ENCODE measurements at regions not wholly inside any gene's neighbourhood (a gene's known extent, or its start where the extent isn't known, plus 50 kb on each side); places are given as distances from the start of the nearest gene placed in this dataset.
"Not testable (repeated sequence)": the region's sequence is repeated elsewhere in the genome, so short reads cannot be mapped to it uniquely, and the experiment has no call there.

DNA sequence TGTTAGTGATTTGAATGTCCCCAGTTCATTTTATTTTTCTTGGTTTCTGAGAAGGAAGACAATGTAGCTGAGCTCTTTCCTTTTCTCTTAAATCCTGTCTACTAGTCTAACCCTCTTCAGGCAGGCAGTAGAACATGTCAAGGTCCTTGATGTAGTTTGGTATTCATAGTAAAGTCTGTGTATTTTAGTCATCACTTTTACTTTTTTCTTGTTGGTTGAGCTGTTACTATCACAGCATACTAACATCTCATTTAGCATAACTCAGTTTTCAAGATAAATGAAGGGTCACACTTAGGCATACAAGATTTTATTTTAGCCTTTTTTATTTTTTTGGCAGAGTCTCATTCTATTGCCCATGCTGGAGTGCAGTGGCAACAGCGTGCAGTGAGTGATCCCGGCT is 70.5 kb downstream of the KPNA2 start:
- DNase-seq (ENCODE audit: low read depth), result no peak

DNA sequence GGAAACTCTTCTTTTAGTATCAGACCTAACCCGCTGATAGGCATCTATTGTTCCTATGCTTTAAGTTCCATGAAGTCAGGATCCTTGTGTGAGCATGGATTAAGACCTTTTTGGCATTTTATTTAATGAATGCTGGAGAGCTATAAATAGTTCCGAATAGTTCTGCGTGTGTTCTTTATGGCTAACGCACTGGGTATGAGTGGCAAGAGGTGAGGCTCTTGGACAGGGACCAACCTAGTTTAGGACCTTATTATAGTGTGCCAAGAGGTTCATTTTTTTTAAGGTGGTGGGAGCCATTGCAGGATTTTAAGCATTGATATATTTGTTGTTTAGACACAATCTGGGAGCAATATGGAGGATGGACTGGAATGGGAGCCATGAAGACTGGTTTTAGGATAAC is 71.8 kb downstream of the KPNA2 start:
- TF ChIP-seq, protein P1, sequence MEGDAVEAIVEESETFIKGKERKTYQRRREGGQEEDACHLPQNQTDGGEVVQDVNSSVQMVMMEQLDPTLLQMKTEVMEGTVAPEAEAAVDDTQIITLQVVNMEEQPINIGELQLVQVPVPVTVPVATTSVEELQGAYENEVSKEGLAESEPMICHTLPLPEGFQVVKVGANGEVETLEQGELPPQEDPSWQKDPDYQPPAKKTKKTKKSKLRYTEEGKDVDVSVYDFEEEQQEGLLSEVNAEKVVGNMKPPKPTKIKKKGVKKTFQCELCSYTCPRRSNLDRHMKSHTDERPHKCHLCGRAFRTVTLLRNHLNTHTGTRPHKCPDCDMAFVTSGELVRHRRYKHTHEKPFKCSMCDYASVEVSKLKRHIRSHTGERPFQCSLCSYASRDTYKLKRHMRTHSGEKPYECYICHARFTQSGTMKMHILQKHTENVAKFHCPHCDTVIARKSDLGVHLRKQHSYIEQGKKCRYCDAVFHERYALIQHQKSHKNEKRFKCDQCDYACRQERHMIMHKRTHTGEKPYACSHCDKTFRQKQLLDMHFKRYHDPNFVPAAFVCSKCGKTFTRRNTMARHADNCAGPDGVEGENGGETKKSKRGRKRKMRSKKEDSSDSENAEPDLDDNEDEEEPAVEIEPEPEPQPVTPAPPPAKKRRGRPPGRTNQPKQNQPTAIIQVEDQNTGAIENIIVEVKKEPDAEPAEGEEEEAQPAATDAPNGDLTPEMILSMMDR (conservative IDR thresholded peaks at IDR 0.05; ENCODE audit: low read depth, low read length), result no peak
- no peak for DNase-seq (ENCODE audit: low read depth)
- H3K4me3 ChIP-seq (ENCODE audit: low read depth, low read length), result no peak overlapping the region

More for the DNA sequence above, 70.5 kb downstream of the KPNA2 start:
- H3K4me3 ChIP-seq (ENCODE audit: low read depth, low read length), result no peak overlapping the region
- TF ChIP-seq, protein P1 (conservative IDR thresholded peaks at IDR 0.05; ENCODE audit: low read depth, low read length), result no peak

DNA sequence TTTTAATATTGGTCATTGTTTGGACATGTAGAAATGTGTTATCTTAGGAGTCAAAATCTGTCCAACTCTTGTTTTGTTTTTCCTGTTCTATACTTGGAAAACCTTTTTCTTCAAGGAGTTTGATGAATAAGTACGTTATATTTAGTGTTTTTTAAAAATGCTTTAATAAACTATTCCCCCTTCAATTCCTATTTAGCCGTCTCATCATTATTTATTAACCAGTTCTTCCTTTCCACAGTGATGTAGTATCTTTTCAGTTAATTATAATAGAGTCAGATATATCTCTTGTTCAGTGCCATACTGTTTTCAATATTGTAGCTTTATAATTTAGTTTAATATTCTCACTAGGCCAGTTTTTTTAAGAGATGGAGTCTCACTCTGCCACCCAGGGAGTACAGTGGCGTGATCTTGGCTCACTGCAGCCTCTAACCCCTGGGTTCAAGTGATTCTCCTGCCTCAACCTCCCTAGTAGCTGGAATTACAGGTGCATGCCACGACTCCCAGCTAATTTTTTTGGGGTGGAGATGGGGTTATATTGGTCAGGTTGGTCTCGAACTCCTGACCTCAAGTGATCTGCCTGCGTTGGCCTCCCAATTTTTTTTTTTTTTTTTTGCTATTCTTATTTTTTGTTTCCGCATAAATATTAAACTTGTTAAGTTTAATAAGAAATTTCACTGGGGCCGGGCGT is 72.9 kb downstream of the KPNA2 start:
- TF ChIP-seq, protein P1 (conservative IDR thresholded peaks at IDR 0.05; ENCODE audit: low read depth, low read length), result no peak
- no peak overlapping the region for H3K4me3 ChIP-seq (ENCODE audit: low read depth, low read length)
- no peak for DNase-seq (ENCODE audit: low read depth)

DNA sequence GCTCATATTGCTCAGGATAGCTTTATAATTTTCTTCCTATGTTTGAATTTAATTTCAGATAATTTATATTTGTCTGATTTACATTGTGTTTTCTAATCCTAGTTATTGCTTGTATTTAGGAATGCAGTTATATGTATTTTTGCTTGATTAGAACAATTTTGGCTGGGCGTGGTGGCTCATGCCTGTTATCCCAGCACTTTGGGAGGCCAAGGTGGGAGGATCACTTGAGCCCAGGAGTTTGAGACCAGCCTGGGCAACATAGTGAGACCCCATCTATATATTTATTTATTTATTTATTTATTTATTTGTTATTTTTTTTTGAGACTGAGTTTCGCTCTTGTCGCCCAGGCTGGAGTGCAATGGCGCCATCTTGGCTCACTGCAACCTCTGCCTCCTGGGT is 73.9 kb downstream of the KPNA2 start:
- not testable (repeated sequence) for H3K4me3 ChIP-seq (ENCODE audit: low read depth, low read length)

DNA sequence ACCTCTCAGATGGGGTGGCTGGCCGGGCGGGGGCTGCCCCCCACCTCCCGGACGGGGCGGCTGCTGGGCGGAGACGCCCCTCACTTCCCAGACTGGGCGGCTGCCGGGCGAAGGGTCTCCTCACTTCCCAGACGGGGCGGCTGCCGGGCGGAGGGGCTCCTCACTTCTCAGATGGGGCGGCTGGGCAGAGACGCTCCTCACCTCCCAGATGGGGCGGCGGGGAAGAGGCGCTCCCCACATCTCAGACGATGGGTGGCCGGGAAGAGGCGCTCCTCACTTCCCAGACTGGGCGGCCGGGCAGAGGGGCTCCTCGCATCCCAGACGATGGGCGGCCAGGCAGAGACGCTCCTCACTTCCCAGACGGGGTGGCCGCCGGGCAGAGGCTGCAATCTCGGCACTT is 80.7 kb downstream of the KPNA2 start:
- not testable (repeated sequence) for H3K4me3 ChIP-seq (ENCODE audit: low read depth, low read length); DNase-seq (ENCODE audit: low read depth)

More for the DNA sequence above, 73.9 kb downstream of the KPNA2 start:
- DNase-seq (ENCODE audit: low read depth), result not testable (repeated sequence)

DNA sequence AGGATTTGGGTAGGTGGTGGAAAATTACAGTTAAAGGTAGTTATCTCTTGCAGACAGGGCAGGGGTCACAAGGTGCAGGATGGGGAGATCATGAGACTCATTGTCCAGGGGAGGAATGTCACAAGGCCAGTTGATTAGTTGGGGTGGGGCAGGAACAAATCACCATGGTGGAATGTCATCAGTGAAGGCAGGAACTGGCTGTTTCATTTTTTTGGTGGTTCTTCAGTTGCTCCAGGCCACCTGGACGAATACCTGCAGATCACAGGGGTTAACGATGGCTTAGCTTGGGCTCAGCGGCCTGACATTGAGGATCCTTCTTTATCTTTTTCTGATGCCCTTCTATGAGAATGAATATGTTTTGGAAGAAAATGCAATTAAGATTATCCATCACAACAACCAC is 87.1 kb downstream of the KPNA2 start:
- no peak overlapping the region for H3K4me3 ChIP-seq (ENCODE audit: low read depth, low read length)
- TF ChIP-seq, protein P1 (conservative IDR thresholded peaks at IDR 0.05; ENCODE audit: low read depth, low read length), result no peak
- no peak for DNase-seq (ENCODE audit: low read depth)

DNA sequence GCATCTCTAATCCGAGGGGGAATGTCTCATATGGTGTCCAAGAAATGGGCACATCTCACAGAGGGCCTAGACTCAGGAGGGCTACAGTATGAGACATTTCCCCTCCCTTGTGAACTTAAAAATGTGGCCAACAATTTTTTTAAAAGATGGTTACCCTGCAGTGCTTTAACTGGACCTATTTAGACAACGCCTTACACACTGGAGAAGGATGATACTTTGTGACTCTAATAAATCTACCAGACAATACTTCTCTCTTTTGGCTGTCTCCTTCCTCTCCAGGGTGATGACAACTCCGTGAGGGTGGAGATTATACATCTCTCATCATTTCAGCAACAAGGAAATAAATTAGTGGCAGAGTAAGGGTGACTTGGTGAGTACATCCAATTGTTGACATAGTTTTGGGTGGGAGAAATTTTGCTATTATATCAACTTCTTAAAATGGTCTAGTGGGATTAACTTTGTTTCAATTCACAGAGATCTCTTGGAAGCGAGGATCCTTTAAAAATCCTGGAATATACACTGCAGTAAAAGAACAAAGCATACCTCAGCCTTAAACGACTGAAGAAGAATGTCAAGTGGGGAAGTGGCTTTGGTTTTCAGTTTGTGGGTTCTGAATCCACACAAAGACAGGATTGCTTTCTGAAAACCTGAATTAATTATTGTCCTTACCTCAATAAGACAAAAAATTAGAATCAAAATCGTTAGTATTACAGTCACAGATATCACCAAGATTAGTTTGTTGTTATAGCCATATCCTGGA is 89.8 kb downstream of the KPNA2 start:
- TF ChIP-seq, protein P1 (conservative IDR thresholded peaks at IDR 0.05; ENCODE audit: low read depth, low read length), result no peak
- no peak overlapping the region for H3K4me3 ChIP-seq (ENCODE audit: low read depth, low read length)
- DNase-seq (ENCODE audit: low read depth), result no peak

DNA sequence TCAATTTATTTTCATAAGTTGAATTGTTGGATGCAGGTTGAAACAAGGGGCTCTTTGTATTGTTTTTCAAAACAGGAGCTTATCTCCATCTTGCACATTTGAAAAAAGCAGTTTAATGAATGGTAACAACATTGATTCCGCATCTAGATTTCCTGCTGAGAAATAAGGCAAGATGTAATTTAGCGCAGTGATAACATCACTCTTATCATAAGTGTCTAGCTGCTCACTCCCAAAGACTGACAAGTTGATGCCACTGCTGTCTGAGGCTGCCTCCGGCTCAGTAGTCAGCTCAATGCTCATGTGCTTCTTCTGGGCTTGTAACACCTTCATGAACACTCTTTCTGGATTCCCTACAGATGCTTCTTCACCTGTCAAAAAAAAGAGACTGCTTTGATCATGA is 92.4 kb downstream of the KPNA2 start:
- no peak for DNase-seq (ENCODE audit: low read depth)
- TF ChIP-seq, protein P1 (conservative IDR thresholded peaks at IDR 0.05; ENCODE audit: low read depth, low read length), result no peak
- H3K4me3 ChIP-seq (ENCODE audit: low read depth, low read length), result no peak overlapping the region
